Lower lobe of right lung (tissue), 2 donors: ENCODE measurements at regions not wholly inside any gene's neighbourhood (a gene's known extent, or its start where the extent isn't known, plus 50 kb on each side); places are given as distances from the start of the nearest gene placed in this dataset.

Source experiments
- ATAC-seq, 2 donors: fragments of 200-7000 bp; cut with Tn5 transposase; one replicate each; pipeline ENCODE4 v1.9.1; 2020 to 2022; ENCODE audit warnings: mild to moderate bottlenecking in 2 of 2, moderate library complexity in 2 of 2
- DNase-seq: peaks from one replicate; pipeline ENCODE4 v3.0.0-alpha.2; 2020
- H3K27ac ChIP-seq: fragments of 200-600 bp; one replicate; pipeline ENCODE4 v1.8.0; 2022
- H3K27me3 ChIP-seq: fragments of 200-600 bp; one replicate; pipeline ENCODE4 v1.8.0; 2022; ENCODE audit warnings: low read depth
- H3K36me3 ChIP-seq: fragments of 200-600 bp; one replicate; pipeline ENCODE4 v1.8.0; 2022; ENCODE audit warnings: mild to moderate bottlenecking
- H3K4me1 ChIP-seq: fragments of 200-600 bp; one replicate; pipeline ENCODE4 v1.8.0; 2022
- H3K4me3 ChIP-seq: fragments of 200-600 bp; one replicate; pipeline ENCODE4 v1.8.0; 2022; ENCODE audit warnings: mild to moderate bottlenecking
- H3K9me3 ChIP-seq: fragments of 200-600 bp; one replicate; pipeline ENCODE4 v1.8.0; 2022
- intact Hi-C: fragments of 100-400 bp; cut with DNase I; formaldehyde crosslinking; loops from one replicate; pipeline ENCODE4 v1.11.0; 2022
- TF ChIP-seq, protein P1 (sequence below): fragments of 200-600 bp; IDR thresholded peaks from one replicate; pipeline ENCODE4 v1.8.0; 2022; ENCODE audit warnings: antibody characterized with exemption, mild to moderate bottlenecking
- donor health status: DM: no; HTN: yes; CAD: no; lungs with severe emphysema.

DNA sequence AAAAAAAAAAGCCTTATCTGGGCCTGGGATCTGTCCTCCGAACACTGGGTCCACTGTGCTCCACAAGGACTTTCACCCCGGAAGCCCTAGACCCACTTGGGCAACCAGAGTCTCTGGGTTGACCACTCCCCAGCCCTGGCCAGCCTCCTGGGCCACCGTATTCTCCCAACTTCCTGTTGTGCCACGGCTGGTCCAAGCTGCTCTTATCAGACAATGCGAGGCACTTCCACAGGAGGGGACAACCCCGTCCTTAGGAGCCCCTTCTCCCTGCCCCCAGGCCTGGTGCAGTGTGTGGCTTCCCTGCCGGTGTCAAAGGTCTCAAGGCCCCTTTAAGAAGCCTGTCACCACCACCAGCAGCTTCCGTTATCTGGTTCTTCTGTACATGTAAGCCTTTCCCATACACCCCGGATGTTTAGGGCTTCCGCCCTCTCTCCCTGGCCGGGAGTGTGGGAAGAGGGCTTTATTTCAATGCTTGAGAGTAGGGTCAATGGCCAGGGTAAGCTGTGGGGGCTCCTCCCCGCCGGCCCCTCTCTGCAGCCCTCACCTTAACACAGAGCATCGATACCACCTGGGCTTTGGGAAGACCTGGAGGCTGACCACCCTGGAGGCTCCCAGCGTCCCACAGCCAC, 313.0 kb downstream of the SEC14L1 start:
- no peaks in the 10 kb centered on the region for H3K9me3 ChIP-seq
- TF ChIP-seq, protein P1, sequence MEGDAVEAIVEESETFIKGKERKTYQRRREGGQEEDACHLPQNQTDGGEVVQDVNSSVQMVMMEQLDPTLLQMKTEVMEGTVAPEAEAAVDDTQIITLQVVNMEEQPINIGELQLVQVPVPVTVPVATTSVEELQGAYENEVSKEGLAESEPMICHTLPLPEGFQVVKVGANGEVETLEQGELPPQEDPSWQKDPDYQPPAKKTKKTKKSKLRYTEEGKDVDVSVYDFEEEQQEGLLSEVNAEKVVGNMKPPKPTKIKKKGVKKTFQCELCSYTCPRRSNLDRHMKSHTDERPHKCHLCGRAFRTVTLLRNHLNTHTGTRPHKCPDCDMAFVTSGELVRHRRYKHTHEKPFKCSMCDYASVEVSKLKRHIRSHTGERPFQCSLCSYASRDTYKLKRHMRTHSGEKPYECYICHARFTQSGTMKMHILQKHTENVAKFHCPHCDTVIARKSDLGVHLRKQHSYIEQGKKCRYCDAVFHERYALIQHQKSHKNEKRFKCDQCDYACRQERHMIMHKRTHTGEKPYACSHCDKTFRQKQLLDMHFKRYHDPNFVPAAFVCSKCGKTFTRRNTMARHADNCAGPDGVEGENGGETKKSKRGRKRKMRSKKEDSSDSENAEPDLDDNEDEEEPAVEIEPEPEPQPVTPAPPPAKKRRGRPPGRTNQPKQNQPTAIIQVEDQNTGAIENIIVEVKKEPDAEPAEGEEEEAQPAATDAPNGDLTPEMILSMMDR = no peak
- intact Hi-C loops = no loop called here
- H3K36me3 ChIP-seq = no peaks in the 10 kb centered on the region
- no peaks in the 10 kb centered on the region for H3K27me3 ChIP-seq
- peak overlapping the region; percentile 38 for H3K4me3 ChIP-seq
- DNase-seq (no peak), ATAC-seq (peak in 1 of 2 donors; percentile 4)
- peaks cover 85% of the 10 kb centered on the region for H3K4me1 ChIP-seq
- peak overlapping the region; percentile 81 for H3K27ac ChIP-seq

DNA sequence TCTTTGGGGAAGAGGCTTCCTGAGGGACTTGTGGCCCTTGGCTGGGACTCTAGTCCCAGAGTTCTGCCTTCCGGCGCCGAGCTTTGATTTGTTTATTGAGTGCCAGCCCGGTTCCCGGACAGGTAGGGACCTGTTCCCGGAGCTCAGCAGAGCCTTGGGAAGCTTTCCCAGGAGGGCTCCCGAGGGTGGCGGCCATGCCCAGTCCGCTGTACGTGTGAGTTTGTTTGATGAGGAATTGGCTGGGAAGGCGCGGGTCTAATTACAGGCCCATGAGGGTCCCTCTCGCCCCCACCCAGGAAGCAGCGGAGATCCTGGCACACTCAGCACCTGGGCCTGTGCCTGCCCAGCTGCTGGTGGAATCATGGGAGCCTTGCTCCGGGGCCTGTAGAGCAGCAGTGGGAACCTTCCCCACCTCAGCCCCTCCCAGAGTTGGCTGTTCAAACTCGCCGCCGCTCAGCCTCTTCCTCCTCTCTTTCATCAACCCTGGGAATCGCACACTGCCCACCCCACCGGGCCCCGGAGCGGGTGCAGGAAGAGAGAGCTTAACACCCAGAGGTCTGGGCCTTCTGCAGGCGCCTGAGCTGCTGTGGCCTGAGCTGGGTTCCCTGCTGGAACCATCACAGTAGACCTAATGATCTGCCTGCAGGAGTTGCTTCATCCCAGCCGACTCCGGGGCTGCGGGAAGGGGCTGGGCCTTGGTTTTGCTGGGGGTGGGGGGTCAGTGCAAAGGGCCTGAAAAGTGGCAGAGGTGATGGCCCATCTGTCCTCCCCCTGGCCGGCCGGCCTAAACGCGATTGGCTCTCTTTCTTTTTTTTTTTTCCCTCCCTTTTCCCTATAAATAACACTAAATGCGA, 313.7 kb downstream of the SEC14L1 start:
- intact Hi-C loops = no loop called here
- no peak for DNase-seq
- Histone ChIP-seq H3K9me3 (no peaks in the 10 kb centered on the region), H3K4me1 (peaks cover 88% of the 10 kb centered on the region), H3K4me3 (peak overlapping the region; percentile 38), H3K36me3 (no peaks in the 10 kb centered on the region), H3K27me3 (no peaks in the 10 kb centered on the region), H3K27ac (peak overlapping the region; percentile 81)
- TF ChIP-seq, protein P1 = no peak
- ATAC-seq = no peak

DNA sequence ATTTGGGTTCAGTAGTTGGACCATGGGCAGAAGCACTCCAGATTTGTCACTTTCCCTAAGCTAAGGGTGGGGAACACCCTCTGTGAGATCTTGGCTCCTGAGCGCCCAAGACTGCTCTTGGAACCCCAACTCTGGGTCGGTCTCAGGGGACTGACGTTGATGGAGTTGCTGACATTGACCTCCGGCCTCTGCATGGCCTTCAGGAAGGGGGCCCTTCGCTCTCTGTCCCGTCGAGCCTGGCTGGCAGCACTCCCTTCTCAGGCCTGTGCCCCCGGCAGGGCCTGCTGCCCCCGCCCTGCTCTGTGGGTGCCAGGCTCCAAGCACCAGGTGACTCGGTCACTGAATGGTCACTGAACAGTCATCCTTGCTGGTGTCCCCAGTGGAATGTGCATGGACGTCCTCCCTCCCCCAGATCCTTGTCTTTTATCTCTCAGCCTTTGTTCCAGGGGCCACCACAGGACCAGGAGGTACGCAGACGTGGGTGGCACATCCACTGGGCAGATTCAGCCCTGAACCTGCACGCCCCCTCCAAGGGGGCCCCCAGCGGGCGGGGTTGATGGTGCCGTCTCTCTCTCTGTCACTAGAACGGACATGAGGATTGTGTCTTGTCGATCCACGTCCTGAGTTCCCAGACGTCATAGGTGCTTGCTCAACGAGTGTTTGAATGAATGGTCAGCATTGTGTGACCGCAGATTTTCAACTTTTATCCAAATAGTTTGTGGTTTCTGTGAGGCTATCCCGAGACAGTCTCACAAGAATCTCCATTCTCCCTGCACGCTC, 314.5 kb downstream of the SEC14L1 start:
- Histone ChIP-seq H3K27me3 (no peaks in the 10 kb centered on the region), H3K4me3 (peak overlapping the region; percentile 38), H3K4me1 (peaks cover 86% of the 10 kb centered on the region), H3K27ac (peak overlapping the region; percentile 81), H3K36me3 (no peaks in the 10 kb centered on the region), H3K9me3 (no peaks in the 10 kb centered on the region)
- TF ChIP-seq, protein P1 = no peak
- no peak for ATAC-seq
- no peak for DNase-seq
- intact Hi-C loops = no loop called here

DNA sequence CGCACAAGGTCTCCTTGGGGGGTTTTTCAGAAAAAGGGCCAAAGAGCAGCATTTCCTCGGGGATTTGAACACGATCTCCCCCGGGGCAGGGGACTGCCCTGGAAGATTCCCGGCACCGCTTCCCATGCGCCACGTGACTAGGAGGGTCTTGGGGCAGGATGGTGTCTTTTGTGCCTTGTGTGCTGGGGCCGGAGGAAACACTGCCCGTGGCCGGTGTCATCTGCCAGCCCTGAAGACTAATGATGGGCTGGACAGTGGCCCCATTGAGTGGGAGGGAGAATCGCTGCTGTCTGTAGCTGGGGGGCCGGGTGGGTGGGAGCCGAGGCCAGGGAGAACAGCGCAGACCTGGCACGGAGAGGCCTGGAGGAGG, 315.1 kb downstream of the SEC14L1 start:
- DNase-seq (no peak), ATAC-seq (no peak)
- peaks cover 86% of the 10 kb centered on the region for H3K4me1 ChIP-seq
- H3K4me3 ChIP-seq = peak overlapping the region; percentile 38
- TF ChIP-seq, protein P1 = no peak
- no peaks in the 10 kb centered on the region for H3K36me3 ChIP-seq
- H3K9me3 ChIP-seq = no peaks in the 10 kb centered on the region
- no peak overlapping the region for H3K27ac ChIP-seq
- no peaks in the 10 kb centered on the region for H3K27me3 ChIP-seq
- intact Hi-C loops = no loop called here

DNA sequence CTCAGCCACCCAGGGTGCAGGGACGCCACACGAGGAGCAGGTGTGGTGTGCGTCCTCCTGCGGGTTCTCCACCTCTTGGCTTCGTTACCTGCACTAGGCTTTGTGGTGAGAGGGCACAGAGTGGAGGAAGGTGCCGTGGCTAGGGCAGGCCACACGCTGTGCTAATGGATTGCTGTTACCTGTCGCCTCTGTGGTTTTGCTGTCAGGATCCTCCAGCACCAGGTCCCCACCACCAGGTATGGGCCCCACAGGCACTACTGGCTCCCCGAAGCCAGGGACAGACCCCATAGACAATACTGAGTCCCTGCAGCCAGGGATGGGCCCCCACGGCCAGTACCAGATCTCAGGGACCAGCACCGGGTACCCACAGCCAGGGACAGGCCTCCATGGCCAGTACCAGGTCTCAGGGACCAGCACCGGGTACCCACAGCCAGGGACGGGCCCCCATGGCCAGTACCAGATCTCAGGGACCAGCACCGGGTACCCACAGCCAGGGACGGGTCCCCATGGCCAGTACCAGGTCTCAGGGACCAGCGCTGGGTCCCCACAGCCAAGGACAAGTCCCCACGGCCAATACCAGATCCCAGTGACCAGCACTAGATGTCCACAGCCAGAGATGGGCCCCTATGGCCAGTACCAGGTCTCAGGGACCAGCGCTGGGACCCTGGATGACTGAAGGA, 315.6 kb downstream of the SEC14L1 start:
- no peak for DNase-seq
- peaks cover 86% of the 10 kb centered on the region for H3K4me1 ChIP-seq
- intact Hi-C loops = no loop called here
- no peaks in the 10 kb centered on the region for H3K27me3 ChIP-seq
- TF ChIP-seq, protein P1 = no peak
- H3K27ac ChIP-seq = peak overlapping the region; percentile 46
- H3K4me3 ChIP-seq = peak overlapping the region; percentile 38
- no peak for ATAC-seq
- H3K36me3 ChIP-seq = no peaks in the 10 kb centered on the region
- no peaks in the 10 kb centered on the region for H3K9me3 ChIP-seq
